ENCODE measurements at regions not wholly inside any gene's neighbourhood (a gene's known extent, or its start where the extent isn't known, plus 50 kb on each side); places are given as distances from the start of the nearest gene placed in this dataset.

GRCh38 chr13:40271271-40271885, 395.1 kb downstream of the FOXO1 start:
- Mint-ChIP-seq H3K9me3 (no peaks in the 10 kb centered on the region), H3K4me3 (no peak overlapping the region), H3K36me3 (ENCODE audit: low read depth) (no peaks in the 10 kb centered on the region), H3K27me3 (ENCODE audit: insufficient read depth, low read depth, poor library complexity) (no peaks in the 10 kb centered on the region), H3K4me1 (peaks cover 23% of the 10 kb centered on the region), H3K27ac (no peak overlapping the region)
- H3K36me3 ChIP-seq (ENCODE audit: insufficient read depth): no peaks in the 10 kb centered on the region
- H3K27ac ChIP-seq (ENCODE audit: low read depth): 0 out of 2 replicates have a peak overlapping the region, but pooled peaks have one; percentile 45
- H4K20me1 ChIP-seq (replicated peaks; ENCODE audit: insufficient read depth): no peaks in the 10 kb centered on the region
- no peak overlapping the region for H3K4me2 ChIP-seq
- H3K79me2 ChIP-seq (replicated peaks; ENCODE audit: insufficient read depth): no peaks in the 10 kb centered on the region
- 0 out of 2 replicates have a peak, but pooled peaks cover 6% of the 10 kb centered on the region for H3K9me2 ChIP-seq (ENCODE audit: insufficient read depth)
- TF ChIP-seq REST (IDR thresholded peaks at IDR 0.05; ENCODE audit: unreplicated experiment) (no peak), STAT1 (IDR thresholded peaks at IDR 0.05; ENCODE audit: unreplicated experiment) (no peak), EZH2phosphoT487 (IDR thresholded peaks at IDR 0.05; ENCODE audit: unreplicated experiment) (no peak), ZNF331 (CRISPR knock-in tag; IDR thresholded peaks at IDR 0.05; ENCODE audit: low read depth) (no peak), CREB1 (CRISPR knock-in tag; IDR thresholded peaks at IDR 0.05; ENCODE audit: low read depth) (no peak), ETS1 (IDR thresholded peaks at IDR 0.05) (no peak), NANOG (IDR thresholded peaks at IDR 0.05; ENCODE audit: borderline replicate concordance) (no peak), POLR2AphosphoS5 (IDR thresholded peaks at IDR 0.05; ENCODE audit: low read depth) (no peak), ZNF114 (CRISPR knock-in tag; IDR thresholded peaks at IDR 0.05) (no peak), JUNB (IDR thresholded peaks at IDR 0.05; ENCODE audit: unreplicated experiment) (no peak)
- TF ChIP-seq, protein P1, sequence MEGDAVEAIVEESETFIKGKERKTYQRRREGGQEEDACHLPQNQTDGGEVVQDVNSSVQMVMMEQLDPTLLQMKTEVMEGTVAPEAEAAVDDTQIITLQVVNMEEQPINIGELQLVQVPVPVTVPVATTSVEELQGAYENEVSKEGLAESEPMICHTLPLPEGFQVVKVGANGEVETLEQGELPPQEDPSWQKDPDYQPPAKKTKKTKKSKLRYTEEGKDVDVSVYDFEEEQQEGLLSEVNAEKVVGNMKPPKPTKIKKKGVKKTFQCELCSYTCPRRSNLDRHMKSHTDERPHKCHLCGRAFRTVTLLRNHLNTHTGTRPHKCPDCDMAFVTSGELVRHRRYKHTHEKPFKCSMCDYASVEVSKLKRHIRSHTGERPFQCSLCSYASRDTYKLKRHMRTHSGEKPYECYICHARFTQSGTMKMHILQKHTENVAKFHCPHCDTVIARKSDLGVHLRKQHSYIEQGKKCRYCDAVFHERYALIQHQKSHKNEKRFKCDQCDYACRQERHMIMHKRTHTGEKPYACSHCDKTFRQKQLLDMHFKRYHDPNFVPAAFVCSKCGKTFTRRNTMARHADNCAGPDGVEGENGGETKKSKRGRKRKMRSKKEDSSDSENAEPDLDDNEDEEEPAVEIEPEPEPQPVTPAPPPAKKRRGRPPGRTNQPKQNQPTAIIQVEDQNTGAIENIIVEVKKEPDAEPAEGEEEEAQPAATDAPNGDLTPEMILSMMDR (conservative IDR thresholded peaks at IDR 0.05; ENCODE audit: low read depth in 2 of 2): no peak
- no peak overlapping the region for H3K4me3 ChIP-seq
- no peaks in the 10 kb centered on the region for H3F3A ChIP-seq (replicated peaks; ENCODE audit: low read depth)
- no peaks in the 10 kb centered on the region for H3K27me3 ChIP-seq (ENCODE audit: insufficient read depth)
- DNase-seq (ENCODE audit: low spot score) (no peak), ATAC-seq (peak; percentile 25; the same call in 2 of the 3 replicates)
- peak overlapping the region; percentile 59; the same call in 1 of the 2 replicates for H2AFZ ChIP-seq
- peaks cover 14% of the 10 kb centered on the region for H3K4me1 ChIP-seq (ENCODE audit: insufficient read depth)

Measured in GM23338 (cell line).